Esophagus muscularis mucosa (tissue), 4 donors: ENCODE measurements at regions not wholly inside any gene's neighbourhood (a gene's known extent, or its start where the extent isn't known, plus 50 kb on each side); places are given as distances from the start of the nearest gene placed in this dataset.
A peak's percentile ranks its signal among the peaks of the same experiment; 100 is the strongest.
"Not testable (repeated sequence)": the region's sequence is repeated elsewhere in the genome, so short reads cannot be mapped to it uniquely, and the experiment has no call there.

Source experiments
- DNase-seq: peaks from one replicate; pipeline ENCODE4 v3.0.0-alpha.2; 2017; ENCODE audit errors: extremely low spot score
- H3K27ac ChIP-seq, 4 donors: fragments of 200-600 bp; sonication (generic); replicated peaks in 1 of 4; 1 replicate in 3 of 4; 2 replicates in 1 of 4; pipeline ENCODE4 v1.5.1; 2016 to 2019; ENCODE audit warnings: mild to moderate bottlenecking in 1 of 4
- H3K27me3 ChIP-seq, 4 donors: fragments of 200-600 bp; sonication (generic); one replicate each; pipeline versions ENCODE4 v1.5.1 to v1.6.0; 2016 to 2019
- H3K36me3 ChIP-seq, 4 donors: fragments of 200-600 bp; sonication (generic); one replicate each; pipeline ENCODE4 v1.5.1; 2016 to 2019
- H3K4me1 ChIP-seq, 4 donors: fragments of 200-600 bp; sonication (generic); one replicate each; pipeline ENCODE4 v1.5.1; 2016 to 2019
- H3K4me3 ChIP-seq, 4 donors: fragments of 200-600 bp; sonication (generic); 1 replicate in 2 of 4; 2 replicates in 2 of 4; pipeline ENCODE4 v1.5.1; 2016 to 2019; ENCODE audit warnings: mild to moderate bottlenecking in 4 of 4, moderate library complexity in 1 of 4
- H3K9me3 ChIP-seq, 4 donors: fragments of 200-600 bp; sonication (generic); 1 replicate in 3 of 4; 2 replicates in 1 of 4; pipeline ENCODE4 v1.5.1; 2016 to 2019
- CTCF ChIP-seq, 3 experiments: fragments of 200-600 bp in 2 of 3; fragments of 450-650 bp in 1 of 3; sonication (generic) in 2 of 3; IDR thresholded peaks; one replicate each; pipeline ENCODE4 v1.5.1; 2017 to 2019; ENCODE audit warnings: antibody characterized with exemption in 3 of 3, mild to moderate bottlenecking in 2 of 3, moderate library complexity in 1 of 3
- EP300 ChIP-seq: sonication (generic); formaldehyde crosslinking; IDR thresholded peaks from one replicate; pipeline ENCODE4 v1.6.1; 2017; ENCODE audit warnings: antibody characterized with exemption
- POLR2A ChIP-seq: fragments of 450-650 bp; IDR thresholded peaks from one replicate; pipeline ENCODE4 v1.6.1; 2017; ENCODE audit warnings: antibody characterized with exemption, moderate library complexity, mild to moderate bottlenecking, low read depth
- POLR2AphosphoS5 ChIP-seq, 2 donors: sonication (generic); formaldehyde crosslinking; IDR thresholded peaks; one replicate each; pipeline ENCODE4 v1.6.1; 2017; ENCODE audit warnings: antibody characterized with exemption in 2 of 2
- WGBS: methylation state at CpG from one replicate; pipeline ENCODE4 v1.1.5; 2018; 5-methylcytosine and 5-hydroxymethylcytosine counted together
- intact Hi-C: fragments of 100-400 bp; cut with DNase I; formaldehyde crosslinking; loops from one replicate; pipeline ENCODE4 v1.15.1; 2023

- WGBS = 62% methylated on average over 1 of the region's 1 CpG
- Histone ChIP-seq H3K4me1 (peaks cover 0 to 3% (median under 1%) of the 10 kb centered on the region in 4 donors), H3K27ac (peak overlapping the region in 3 of 4 donors; percentile 25 to 39 (median 33))
These were observed 97.1 kb upstream of the RBMS1 start for GRCh38 chr2:160590664-160591063.

GRCh38 chr2:160592401-160592800, 98.8 kb upstream of the RBMS1 start:
- Histone ChIP-seq H3K9me3 (peaks cover 0 to 3% (median 0%) of the 10 kb centered on the region in 4 donors), H3K36me3 (no peaks in the 10 kb centered on the region), H3K4me3 (no peak overlapping the region), H3K27ac (no peak overlapping the region), H3K4me1 (no peaks in the 10 kb centered on the region), H3K27me3 (no peaks in the 10 kb centered on the region)
- TF ChIP-seq POLR2AphosphoS5 (IDR thresholded peaks at IDR 0.05) (no peak), EP300 (no peak), CTCF (IDR thresholded peaks at IDR 0.05) (no peak), POLR2A (no peak)
- intact Hi-C loops = no loop called here
- no peak for DNase-seq
- 50% methylated on average over 1 of the region's 1 CpG for WGBS

More at GRCh38 chr2:160590664-160591063, 97.1 kb upstream of the RBMS1 start:
- no peak for TF ChIP-seq POLR2A
- TF ChIP-seq CTCF (IDR thresholded peaks at IDR 0.05) = no peak
- no peak for TF ChIP-seq POLR2AphosphoS5 (IDR thresholded peaks at IDR 0.05)
- TF ChIP-seq EP300 = no peak
- H3K4me3 ChIP-seq = no peak overlapping the region
- intact Hi-C loops = no loop called here
- no peaks in the 10 kb centered on the region for H3K27me3 ChIP-seq
- H3K36me3 ChIP-seq = no peaks in the 10 kb centered on the region
- H3K9me3 ChIP-seq = peaks cover 0 to 3% (median 0%) of the 10 kb centered on the region in 4 donors
- DNase-seq = no peak

DNA sequence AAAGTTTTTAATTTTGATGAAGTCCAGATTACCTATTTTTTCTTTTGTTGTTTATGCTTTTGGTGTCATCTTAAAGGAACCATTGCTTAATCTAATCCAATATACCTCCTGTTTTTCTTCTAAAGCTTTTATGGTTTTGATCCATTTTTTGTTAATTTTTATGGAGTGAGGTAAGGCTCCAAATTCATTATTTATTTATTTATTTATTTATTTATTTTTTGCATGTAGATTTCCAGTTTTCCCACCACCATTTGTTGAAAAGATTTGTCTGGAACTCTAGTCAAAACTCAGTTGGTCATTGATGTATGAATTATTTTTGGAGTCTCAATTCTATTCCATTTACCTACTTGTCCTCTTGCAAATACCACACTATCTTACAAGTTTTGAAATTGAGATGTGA, 99.4 kb upstream of the RBMS1 start:
- H3K4me1 ChIP-seq = no peaks in the 10 kb centered on the region
- intact Hi-C loops = no loop called here

DNA sequence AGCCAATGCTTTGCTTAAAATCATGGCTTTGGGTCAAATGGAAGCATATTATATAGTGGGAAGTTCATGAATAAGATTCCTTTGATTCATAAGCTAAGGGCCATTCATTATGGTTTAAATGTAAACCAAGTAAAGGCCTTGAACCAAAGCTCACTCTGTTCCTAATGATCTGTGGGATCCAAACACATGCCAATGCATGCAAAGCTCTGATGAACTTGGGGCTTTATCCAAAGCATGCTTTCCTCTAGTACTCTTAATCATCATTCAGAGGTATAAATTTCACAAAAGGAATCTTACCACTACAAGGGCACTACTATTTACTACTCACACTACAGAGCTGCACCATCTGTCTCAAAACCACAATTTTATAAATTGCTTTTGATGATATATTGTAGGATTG, 102.8 kb upstream of the RBMS1 start:
- DNase-seq = no peak
- no peak for TF ChIP-seq POLR2AphosphoS5 (IDR thresholded peaks at IDR 0.05)
- no peak for TF ChIP-seq POLR2A
- TF ChIP-seq EP300 = no peak
- no peak for TF ChIP-seq CTCF (IDR thresholded peaks at IDR 0.05)
- Histone ChIP-seq H3K36me3 (no peaks in the 10 kb centered on the region), H3K9me3 (peaks cover 0 to 3% (median 0%) of the 10 kb centered on the region in 4 donors), H3K27ac (no peak overlapping the region), H3K27me3 (no peaks in the 10 kb centered on the region), H3K4me3 (no peak overlapping the region), H3K4me1 (no peaks in the 10 kb centered on the region)
- intact Hi-C loops = no loop called here

More for the DNA sequence above, 99.4 kb upstream of the RBMS1 start:
- no peak for TF ChIP-seq EP300
- no peak for TF ChIP-seq CTCF (IDR thresholded peaks at IDR 0.05)
- TF ChIP-seq POLR2AphosphoS5 (IDR thresholded peaks at IDR 0.05) = no peak
- no peak for TF ChIP-seq POLR2A
- H3K27ac ChIP-seq = no peak overlapping the region
- H3K9me3 ChIP-seq = peaks cover 0 to 3% (median 0%) of the 10 kb centered on the region in 4 donors
- no peak overlapping the region for H3K4me3 ChIP-seq
- H3K27me3 ChIP-seq = no peaks in the 10 kb centered on the region
- no peaks in the 10 kb centered on the region for H3K36me3 ChIP-seq
- no peak for DNase-seq

DNA sequence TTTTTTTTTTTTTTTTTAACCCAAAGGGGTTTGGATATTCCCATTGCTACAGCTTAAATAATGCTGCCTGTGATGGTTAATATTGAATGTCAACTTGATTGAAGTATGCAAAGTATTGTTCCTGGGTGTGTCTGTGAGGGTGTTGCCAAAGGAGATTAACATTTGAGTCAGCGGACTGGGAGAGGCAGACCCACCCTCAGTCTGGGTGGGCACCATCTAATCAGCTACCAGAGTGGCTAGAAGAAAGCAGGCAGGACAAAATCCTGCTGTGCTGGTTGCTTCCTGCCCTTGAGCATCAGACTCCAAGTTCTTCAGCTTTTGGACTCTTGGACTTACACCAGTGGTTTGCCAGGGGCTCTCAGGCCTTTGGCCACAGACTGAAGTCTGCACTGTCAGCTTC, 106.8 kb upstream of the RBMS1 start:
- DNase-seq, H3K4me1 ChIP-seq, H3K36me3 ChIP-seq, intact Hi-C loops, H3K27me3 ChIP-seq, H3K27ac ChIP-seq, H3K4me3 ChIP-seq, H3K9me3 ChIP-seq: not testable (repeated sequence)
- WGBS = 81% methylated on average over 1 of the region's 1 CpG
